Kidney tubule cell (primary cell): ENCODE measurements at regions not wholly inside any gene's neighbourhood (a gene's known extent, or its start where the extent isn't known, plus 50 kb on each side); places are given as distances from the start of the nearest gene placed in this dataset.
"Not testable (repeated sequence)": the region's sequence is repeated elsewhere in the genome, so short reads cannot be mapped to it uniquely, and the experiment has no call there.

ENCODE experiments used
- DNase-seq: peaks from one replicate; pipeline ENCODE4 v3.0.0-alpha.2; 2018; ENCODE audit warnings: low spot score

DNA sequence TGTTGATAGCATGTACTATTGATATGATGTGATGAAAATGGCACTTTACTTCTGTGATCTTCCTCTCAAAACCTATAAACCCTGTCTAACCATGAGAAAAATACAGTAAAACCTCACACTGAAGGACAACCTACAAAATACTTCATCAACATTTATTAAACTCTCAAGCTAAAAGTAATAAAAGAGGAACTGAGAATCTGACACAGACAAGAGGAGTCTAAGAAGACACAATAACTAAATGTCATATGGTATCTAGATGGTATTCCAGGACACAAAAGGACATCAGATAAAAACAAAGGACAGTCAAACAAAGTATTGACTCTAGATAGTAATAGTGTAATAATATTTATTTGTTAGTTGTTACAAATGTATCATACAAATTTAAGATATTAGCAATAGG lies 655.3 kb downstream of the SH3BGRL start:
- DNase-seq = no peak

DNA sequence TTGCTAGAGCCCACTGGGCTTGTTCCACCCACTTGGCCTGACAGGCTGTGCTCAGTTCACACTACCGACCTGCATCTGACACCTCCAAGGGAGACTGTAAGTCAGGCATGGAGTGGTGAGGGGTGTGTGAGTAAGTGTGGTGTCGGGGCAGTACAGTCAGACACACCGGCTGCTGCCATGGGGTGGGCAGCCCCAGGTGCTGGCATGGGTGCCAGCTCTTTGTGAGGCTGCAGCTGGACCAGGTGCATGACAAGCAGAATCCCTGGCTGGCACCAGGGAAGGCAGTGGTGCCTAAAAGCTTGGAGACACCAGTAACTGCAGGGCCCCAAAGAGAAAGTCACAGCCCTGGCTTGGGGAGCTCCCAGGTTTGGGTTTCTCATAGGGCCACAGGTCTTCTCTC lies 665.0 kb downstream of the SH3BGRL start:
- no peak for DNase-seq

GRCh38 chrX:81868979-81869378 lies 667.1 kb downstream of the SH3BGRL start:
- DNase-seq = no peak

DNA sequence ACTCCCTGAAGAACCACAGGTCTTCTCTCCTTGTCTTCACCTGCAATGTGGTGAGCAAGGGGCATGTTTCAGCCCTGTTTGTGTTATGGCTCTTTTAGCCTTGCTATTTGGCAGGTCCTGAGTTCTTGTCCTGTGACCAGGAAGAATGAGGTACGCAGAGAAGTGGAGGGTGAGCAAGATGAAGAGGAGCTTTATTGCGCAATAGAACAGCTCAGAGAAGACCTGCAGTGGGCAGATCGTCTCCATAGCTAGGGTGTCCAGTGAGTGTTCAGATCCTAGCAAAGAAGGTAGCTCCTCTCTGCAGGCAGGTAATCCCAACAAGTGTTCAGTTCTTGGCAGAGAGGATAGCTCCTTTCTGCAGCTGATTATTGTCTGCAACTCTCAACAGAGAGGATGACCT lies 672.9 kb downstream of the SH3BGRL start:
- DNase-seq = no peak

GRCh38 chrX:81875800-81876199 lies 673.9 kb downstream of the SH3BGRL start:
- DNase-seq = no peak

DNA sequence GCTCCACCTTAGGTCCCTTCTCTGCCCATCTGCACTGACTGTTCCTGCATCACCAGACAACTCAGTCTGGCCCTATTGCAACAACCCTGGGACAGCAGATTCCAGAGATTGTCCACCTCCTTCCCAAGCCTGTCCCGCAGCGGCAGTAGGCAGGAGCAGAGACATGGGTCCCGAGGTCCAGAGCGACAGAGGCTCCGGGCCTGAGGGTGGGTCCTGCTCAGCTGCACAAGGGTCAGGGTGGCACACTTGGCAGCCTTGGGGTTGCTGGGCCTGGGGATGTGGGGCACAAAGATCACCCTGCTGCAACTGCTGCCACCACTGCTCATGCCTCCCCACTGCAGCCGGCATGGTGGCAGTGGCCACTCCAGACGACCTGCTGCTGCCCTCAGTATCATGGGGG lies 674.5 kb downstream of the SH3BGRL start:
- DNase-seq = no peak

DNA sequence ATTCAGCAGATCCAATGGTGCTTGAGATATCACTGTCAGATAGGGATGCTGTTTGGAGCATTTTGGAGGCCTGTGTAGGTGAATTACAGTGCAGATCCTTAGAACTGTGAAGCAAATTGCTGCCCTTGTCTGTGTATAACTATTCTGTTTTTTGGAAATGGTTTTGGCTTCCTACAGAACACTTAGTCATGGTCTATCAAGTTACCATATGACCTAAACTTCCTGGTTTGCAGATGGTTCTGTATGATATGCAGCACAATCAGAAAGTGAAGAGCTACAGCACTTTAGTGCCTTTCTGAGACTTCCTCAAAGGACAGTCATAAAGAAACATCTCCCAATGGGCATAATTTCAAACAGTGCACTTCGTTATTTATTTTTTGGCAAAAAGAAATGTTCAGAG lies 688.6 kb downstream of the SH3BGRL start:
- DNase-seq = no peak

DNA sequence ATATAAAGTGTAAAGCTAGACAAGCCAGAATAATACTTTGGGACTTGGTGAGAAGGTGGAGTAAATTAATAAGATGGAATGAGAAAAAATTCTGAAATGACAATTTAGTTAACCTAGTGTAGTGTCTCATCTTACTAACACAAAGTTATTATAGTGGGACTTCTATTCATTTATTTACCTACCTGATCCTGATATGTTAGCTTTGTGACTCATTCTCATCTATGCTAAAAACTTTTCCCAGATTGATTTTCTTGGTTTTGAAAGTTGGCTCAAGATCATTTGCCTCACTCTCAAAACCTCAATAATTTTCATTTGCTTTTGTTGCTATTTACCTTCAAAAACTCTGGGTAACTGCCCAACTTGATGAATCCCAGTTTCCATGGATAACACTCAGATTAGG lies 698.6 kb downstream of the SH3BGRL start:
- no peak for DNase-seq

- DNase-seq = no peak
Observed at GRCh38 chrX:81925812-81926211, 723.9 kb downstream of the SH3BGRL start.

GRCh38 chrX:81945911-81946310 lies 744.0 kb downstream of the SH3BGRL start:
- not testable (repeated sequence) for DNase-seq

DNA sequence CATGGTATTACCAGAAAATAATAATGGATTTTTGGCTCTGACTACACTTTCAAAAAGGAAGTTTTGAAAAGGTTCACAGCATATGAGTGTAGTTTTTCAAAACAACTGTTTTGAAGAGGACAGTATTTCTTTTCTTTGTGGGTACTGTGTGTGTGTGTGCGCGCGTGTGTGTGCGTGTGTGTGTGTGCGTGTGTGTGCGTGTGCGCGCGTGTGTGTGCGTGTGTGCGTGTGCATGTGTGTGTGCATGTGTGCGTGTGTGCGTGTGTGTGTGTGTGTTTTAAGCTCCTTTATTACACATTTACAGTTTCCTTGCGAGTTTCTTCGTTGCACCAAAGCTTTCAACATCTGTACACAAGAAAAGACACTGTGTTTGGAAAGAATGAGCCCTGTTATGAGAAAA lies 755.4 kb downstream of the SH3BGRL start:
- no peak for DNase-seq

DNA sequence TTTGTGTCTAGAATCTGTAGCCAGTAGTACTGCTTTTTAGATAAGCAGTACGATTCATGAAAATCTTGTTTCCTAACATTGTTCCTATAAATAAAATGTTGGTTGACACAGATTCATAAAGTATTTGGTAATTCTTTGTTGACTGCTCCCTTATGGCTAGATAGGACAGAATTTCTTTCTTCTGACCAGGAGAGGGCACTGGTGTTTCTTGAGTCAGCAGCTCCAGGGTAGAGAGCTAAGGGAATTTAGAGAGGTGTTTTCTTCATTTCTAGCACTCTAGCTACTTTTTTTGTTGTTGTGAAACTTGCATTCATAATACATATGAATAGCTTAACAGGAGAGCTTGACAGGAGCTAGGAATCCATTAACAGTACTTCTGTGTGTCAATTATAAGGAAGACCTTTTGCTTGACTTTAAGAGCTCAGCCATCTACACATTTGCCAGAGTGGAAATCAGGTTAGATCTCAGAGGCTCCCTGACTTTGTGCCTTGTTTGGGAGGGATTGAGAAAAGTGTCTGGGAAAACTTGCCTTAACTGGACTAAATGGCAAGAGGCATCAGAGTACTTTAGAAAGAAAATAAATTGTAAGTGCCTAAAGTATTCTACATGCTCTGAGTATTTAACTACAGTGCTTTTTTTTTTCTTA lies 756.1 kb downstream of the SH3BGRL start:
- DNase-seq = peak; percentile 46

DNA sequence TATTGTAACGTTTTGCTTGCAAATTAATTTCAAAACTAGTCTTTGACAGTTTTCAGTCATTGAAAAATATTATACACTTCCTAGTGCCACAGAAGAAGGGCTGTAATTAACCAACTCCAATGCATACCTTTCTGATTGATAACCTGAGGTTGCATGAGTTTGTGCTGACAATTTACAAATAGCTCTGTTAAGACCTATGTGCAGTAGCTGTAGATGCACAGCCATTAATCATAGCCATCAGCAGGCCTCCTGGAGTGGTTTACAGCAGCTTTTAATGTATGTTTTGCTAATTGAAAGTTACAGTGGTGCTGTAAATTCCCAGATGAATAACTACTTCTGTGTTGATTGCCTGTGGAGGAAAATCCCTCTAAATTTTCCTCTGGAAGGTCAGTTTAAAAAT lies 758.1 kb downstream of the SH3BGRL start:
- DNase-seq = no peak

GRCh38 chrX:81974413-81974812 lies 772.5 kb downstream of the SH3BGRL start:
- not testable (repeated sequence) for DNase-seq

DNA sequence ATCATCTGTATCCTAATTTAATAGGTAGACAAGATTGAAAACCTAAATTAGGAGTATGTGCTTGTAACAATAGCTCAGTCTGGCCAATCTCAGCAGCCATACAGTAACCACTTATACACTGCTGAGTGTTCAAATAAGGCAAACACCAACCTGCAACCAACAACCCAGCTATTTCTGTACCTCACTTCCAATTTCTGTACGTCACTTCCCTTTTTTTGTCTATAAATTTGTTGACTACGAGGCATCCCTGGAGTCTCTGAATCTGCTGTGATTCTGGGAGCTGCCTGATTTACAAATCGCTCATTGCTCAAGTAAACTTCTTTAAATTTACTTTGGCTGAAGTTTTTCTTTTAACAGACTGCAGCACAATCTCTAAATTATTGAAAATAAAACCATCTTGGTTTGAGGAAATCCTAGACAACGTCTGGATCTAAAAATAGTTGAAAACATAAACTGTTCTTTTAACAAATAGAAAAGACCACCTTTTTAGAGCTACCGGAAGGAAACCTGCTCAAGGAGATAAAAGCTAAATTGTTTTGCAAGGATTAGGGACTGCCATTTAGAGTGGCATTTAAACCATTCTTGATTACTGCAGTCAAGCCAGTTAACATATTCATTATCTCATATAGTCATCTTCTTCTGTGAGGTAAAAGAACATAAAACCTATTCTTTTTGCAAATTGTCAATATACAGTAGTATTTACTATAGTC lies 778.1 kb downstream of the SH3BGRL start:
- DNase-seq = no peak

DNA sequence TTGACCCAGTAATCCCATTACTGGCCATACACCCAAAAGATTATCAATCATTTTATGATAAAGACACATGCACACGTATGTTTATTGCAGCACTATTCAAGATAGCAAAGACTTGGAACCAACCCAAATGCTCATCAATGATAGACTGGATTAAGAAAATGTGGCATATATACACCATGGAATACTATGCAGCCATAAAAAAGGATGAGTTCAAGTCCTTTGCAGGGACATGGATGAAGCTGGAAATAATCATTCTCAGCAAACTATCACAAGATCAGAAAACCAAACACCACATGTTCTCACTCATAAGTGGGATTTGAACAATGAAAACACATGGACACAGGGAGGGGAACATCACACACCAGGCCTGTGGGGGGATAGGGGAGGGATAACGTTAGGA lies 785.3 kb downstream of the SH3BGRL start:
- DNase-seq = not testable (repeated sequence)

DNA sequence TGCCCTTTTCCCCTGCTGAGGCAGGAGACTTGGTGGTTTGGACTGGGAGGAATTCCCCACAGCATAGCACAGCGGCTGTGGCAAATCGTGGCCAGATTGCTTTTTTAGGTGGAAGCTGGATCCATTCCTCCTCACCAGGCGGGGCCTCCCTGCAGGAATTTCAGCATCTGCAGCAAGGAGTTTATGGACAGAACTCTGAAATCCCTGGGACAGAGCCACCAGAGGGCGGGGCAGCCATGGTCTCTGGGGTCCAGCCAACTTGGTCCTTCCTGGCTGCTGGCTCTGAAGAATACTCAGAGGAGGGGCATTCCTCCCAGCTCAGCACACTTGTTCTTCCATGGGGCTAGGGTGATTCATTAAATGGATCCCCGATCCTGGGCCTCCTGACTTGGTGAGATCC lies 794.3 kb downstream of the SH3BGRL start:
- no peak for DNase-seq

- no peak for DNase-seq
Observed at GRCh38 chrX:82029571-82030218, 827.8 kb downstream of the SH3BGRL start.

DNA sequence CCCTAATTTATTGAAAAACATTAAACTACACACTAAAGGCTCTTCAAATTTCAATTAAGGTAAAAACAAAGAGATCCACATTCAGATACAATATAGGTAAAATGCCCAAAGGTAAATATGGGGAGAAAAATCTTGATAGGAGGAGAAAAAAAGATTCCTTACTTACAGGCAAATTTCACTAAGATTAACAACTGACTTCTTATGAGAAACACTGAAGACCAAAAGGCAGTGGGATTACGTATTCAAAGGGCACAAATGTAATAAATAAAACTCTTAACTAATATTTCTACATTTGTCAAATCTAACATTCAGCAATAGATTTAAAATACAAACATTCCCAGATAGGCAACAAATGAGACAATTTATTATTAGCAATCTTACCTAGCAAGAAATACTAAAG lies 829.3 kb downstream of the SH3BGRL start:
- DNase-seq = no peak

DNA sequence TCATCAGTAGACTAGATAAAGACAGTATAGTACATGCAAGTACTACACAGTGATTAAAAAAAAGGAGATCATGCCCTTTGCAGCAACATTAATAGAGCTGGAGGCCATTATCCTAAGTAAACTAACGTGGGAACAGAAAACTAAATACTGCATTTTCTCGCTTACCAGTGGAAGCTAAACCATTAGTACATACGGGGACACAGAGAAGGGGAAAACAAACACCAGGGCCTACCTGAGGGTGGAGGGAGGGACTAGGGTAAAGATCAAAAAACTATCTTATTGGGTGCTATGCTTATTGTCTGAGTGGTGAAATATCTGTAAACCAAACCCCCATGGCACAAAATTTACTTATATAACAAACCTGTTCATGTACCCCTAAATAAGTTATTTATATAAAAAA lies 836.9 kb downstream of the SH3BGRL start:
- no peak for DNase-seq

- DNase-seq = no peak
Observed at GRCh38 chrX:82041034-82041433, 839.1 kb downstream of the SH3BGRL start.

DNA sequence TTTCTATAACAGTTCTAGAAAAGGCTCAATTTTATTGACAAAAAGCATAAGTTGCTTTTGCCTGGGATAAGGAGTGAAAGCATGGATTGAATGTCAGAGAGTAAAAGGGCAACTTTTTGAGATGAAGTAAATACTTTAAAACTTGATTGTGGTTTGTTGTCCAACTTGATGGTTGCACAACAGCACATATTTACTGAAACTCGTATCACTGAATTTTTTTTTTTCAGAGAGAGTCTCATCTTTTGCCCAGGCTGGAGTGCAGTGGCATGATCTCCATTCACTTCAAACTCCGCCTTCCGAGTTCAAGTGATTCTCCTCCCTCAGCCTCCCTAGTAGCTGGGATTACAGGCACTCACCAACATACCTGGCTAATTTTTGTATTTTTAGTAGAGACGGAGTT lies 856.8 kb downstream of the SH3BGRL start:
- DNase-seq = no peak

GRCh38 chrX:82070948-82071347 lies 869.0 kb downstream of the SH3BGRL start:
- no peak for DNase-seq

GRCh38 chrX:82081027-82081426 lies 879.1 kb downstream of the SH3BGRL start:
- DNase-seq = no peak
